SK-N-SH (cell line): ENCODE measurements at regions not wholly inside any gene's neighbourhood (a gene's known extent, or its start where the extent isn't known, plus 50 kb on each side); places are given as distances from the start of the nearest gene placed in this dataset.

ENCODE experiments used
- CTCF ChIA-PET: fragments of 300-600, 350-600 bp; formaldehyde crosslinking; extraction: SDS; loops from one replicate; lab custom pipeline; 2021; lab: Yijun Ruan, JAX
- POLR2A ChIA-PET: fragments of 350-600 bp; sonication (Branson Sonifier 250); formaldehyde crosslinking; extraction: SDS; loops from one replicate; lab custom pipeline; 2020; ENCODE audit warnings: antibody characterized with exemption, inconsistent platforms; lab: Yijun Ruan, JAX
- DNase-seq: peaks from one replicate; pipeline ENCODE4 v3.0.0; 2012
- H2AFZ ChIP-seq: fragments of 200-600 bp; sonication (generic); 2 replicates; pipeline ENCODE4 v1.8.1; 2016; ENCODE audit warnings: antibody characterized with exemption, mild to moderate bottlenecking, low read depth
- H3F3A ChIP-seq: fragments of 200-600 bp; sonication (generic); replicated peaks from 2 replicates; pipeline ENCODE3; 2016; ENCODE audit warnings: antibody characterized with exemption, mild to moderate bottlenecking; ENCODE audit not compliant: insufficient read depth
- H3K27ac ChIP-seq, 2 experiments: fragments of 200-500 bp in 1 of 2; fragments of 200-600 bp in 1 of 2; sonication (Bioruptor generic) in 1 of 2; sonication (generic), shearing (Covaris generic) in 1 of 2; 2 replicates each; pipeline versions ENCODE4 v1.5.1 to v1.6.1; 2014 to 2016; ENCODE audit warnings: low read depth in 2 of 2, inconsistent platforms in 1 of 2, low read length in 1 of 2, mild to moderate bottlenecking in 1 of 2, mixed read lengths in 1 of 2
- H3K27me3 ChIP-seq: fragments of 200-600 bp; sonication (generic), shearing (Covaris generic); 2 replicates; pipeline ENCODE4 v1.6.1; 2016; ENCODE audit warnings: mixed run types; ENCODE audit not compliant: insufficient read depth
- H3K36me3 ChIP-seq, 2 experiments: fragments of 200-500 bp in 1 of 2; fragments of 200-600 bp in 1 of 2; sonication (Bioruptor generic) in 1 of 2; sonication (generic) in 1 of 2; replicated peaks in 1 of 2; 2 replicates each; pipeline versions ENCODE3 to v1.5.1; 2014 to 2016; ENCODE audit warnings: low read length in 1 of 2, mild to moderate bottlenecking in 1 of 2; ENCODE audit not compliant: insufficient read depth in 2 of 2, control insufficient read depth in 1 of 2
- H3K4me1 ChIP-seq, 2 experiments: fragments of 200-500 bp in 1 of 2; fragments of 200-600 bp in 1 of 2; sonication (Bioruptor generic) in 1 of 2; sonication (generic), shearing (Covaris generic) in 1 of 2; 2 replicates each; pipeline versions ENCODE4 v1.5.1 to v1.6.1; 2014 to 2016; ENCODE audit warnings: low read depth in 1 of 2, low read length in 1 of 2, mixed run types in 1 of 2; ENCODE audit not compliant: insufficient read depth in 2 of 2, control insufficient read depth in 1 of 2
- H3K4me2 ChIP-seq: fragments of 200-600 bp; sonication (generic), shearing (Covaris generic); 2 replicates; pipeline ENCODE4 v1.6.1; 2017; ENCODE audit warnings: mixed run types
- H3K4me3 ChIP-seq, 2 experiments: fragments of 200-500 bp in 1 of 2; fragments of 200-600 bp in 1 of 2; sonication (Bioruptor generic) in 1 of 2; sonication (generic), shearing (Covaris generic) in 1 of 2; 2 replicates each; pipeline versions ENCODE4 v1.5.1 to v1.8.1; 2014 to 2016; ENCODE audit warnings: low read depth in 2 of 2, inconsistent platforms in 1 of 2, low read length in 1 of 2, mild to moderate bottlenecking in 1 of 2, mixed read lengths in 1 of 2, moderate library complexity in 1 of 2
- H3K79me2 ChIP-seq: fragments of 200-600 bp; sonication (generic); 2 replicates; pipeline ENCODE4 v1.8.1; 2017; ENCODE audit warnings: mild to moderate bottlenecking; ENCODE audit not compliant: insufficient read depth
- H3K9ac ChIP-seq: fragments of 200-600 bp; sonication (generic); 2 replicates; pipeline ENCODE4 v1.6.1; 2017; ENCODE audit warnings: mixed run types
- H3K9me2 ChIP-seq: fragments of 200-600 bp; sonication (generic); 2 replicates; pipeline ENCODE4 v1.6.1; 2017; ENCODE audit warnings: mixed run types
- H3K9me3 ChIP-seq: fragments of 200-600 bp; sonication (generic); 2 replicates; pipeline ENCODE4 v1.6.1; 2017; ENCODE audit warnings: mixed run types, mild to moderate bottlenecking, moderate library complexity
- H4K20me1 ChIP-seq: fragments of 200-600 bp; sonication (generic); 2 replicates; pipeline ENCODE4 v1.6.1; 2017; ENCODE audit warnings: mild to moderate bottlenecking, mixed run types; ENCODE audit not compliant: insufficient read depth
- CTCF ChIP-seq: fragments of 200-600 bp; sonication (generic); IDR thresholded peaks from 2 replicates; pipeline ENCODE4 v1.6.1; 2017; ENCODE audit warnings: antibody characterized with exemption, mild to moderate bottlenecking, moderate library complexity
- ELF1 ChIP-seq: IDR thresholded peaks from 2 replicates; pipeline ENCODE4 v1.4.0; 2012
- EP300 ChIP-seq, 2 experiments: IDR thresholded peaks; 2 replicates each; pipeline versions ENCODE4 v1.4.0 to v1.6.1; 2012; ENCODE audit warnings: borderline replicate concordance in 1 of 2, low read depth in 1 of 2, low read length in 1 of 2
- FOSL2 ChIP-seq: IDR thresholded peaks from 2 replicates; pipeline ENCODE4 v1.4.0; 2012; ENCODE audit warnings: low read depth, mild to moderate bottlenecking, moderate library complexity, borderline replicate concordance
- FOXJ3 ChIP-seq: sonication (generic); formaldehyde crosslinking; IDR thresholded peaks from 2 replicates; pipeline ENCODE4 v1.5.1; 2020; ENCODE audit warnings: mild to moderate bottlenecking, missing genetic modification reagents
- MXI1 ChIP-seq: IDR thresholded peaks from 2 replicates; pipeline ENCODE4 v1.6.1; 2012; ENCODE audit warnings: mild to moderate bottlenecking, low read depth, low read length, improper control_type of control experiment
- POLR2AphosphoS5 ChIP-seq: IDR thresholded peaks from 2 replicates; pipeline ENCODE4 v1.6.1; 2012; ENCODE audit warnings: low read depth, low read length
- RAD21 ChIP-seq: IDR thresholded peaks from 2 replicates; pipeline ENCODE4 v1.6.1; 2012; ENCODE audit warnings: mild to moderate bottlenecking, low read length
- TAF1 ChIP-seq: IDR thresholded peaks from 2 replicates; pipeline ENCODE4 v1.6.1; 2012; ENCODE audit warnings: low read depth, mild to moderate bottlenecking, low read length, moderate library complexity, borderline replicate concordance
- TCF12 ChIP-seq: IDR thresholded peaks from 2 replicates; pipeline ENCODE4 v1.4.0; 2012
- USF1 ChIP-seq: IDR thresholded peaks from 2 replicates; pipeline ENCODE4 v1.4.0; 2012; ENCODE audit warnings: low read depth, borderline replicate concordance
- YY1 ChIP-seq: IDR thresholded peaks from 2 replicates; pipeline ENCODE4 v1.4.0; 2012; ENCODE audit warnings: low read depth, mild to moderate bottlenecking
- WGBS: methylation state at CpG from one replicate; pipeline ENCODE4 v1.1.6; 2017; ENCODE audit warnings: low lambda C conversion rate; 5-methylcytosine and 5-hydroxymethylcytosine counted together
- TF ChIP-seq, protein P1 (sequence below): IDR thresholded peaks from 2 replicates; pipeline ENCODE4 v1.6.1; 2012; ENCODE audit warnings: mild to moderate bottlenecking, low read depth, low read length, moderate library complexity
- TF ChIP-seq, protein P2 (sequence below): IDR thresholded peaks from 2 replicates; pipeline ENCODE4; 2012

DNA sequence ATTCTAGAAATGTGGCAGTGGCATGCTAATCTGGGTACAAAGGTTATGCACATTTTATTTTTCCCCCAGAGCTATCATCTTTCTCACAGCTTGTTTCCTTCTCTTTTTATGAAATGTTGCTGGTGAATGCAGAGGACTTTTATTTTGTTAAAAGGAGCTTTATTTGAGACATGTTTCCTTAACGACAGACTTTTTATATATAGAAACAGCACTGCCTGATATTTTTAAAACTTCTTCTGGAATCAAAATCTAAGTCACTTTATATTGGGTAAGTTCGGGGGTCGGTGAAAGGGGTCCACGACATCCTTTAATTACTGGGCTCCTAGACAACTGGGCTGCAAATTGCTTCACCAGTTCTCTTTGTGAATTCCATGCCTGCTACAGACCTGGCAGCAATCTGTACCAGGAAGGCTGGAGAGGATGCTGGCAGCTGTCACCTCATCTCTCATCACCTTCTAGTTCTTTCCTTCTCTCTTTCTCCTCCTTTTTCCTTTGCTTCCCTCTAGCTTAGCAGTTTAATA, 464.7 kb downstream of the PDCD6IP start:
- CTCF ChIA-PET: interaction anchor here (0.6 to 4.8 kb wide), 4 partner anchors 9 to 422 kb away, joined by 3 to 43 read pairs (median 4); no protein-coding TSS in a partner anchor
- POLR2A ChIA-PET: no interaction called here
- H3K79me2 ChIP-seq: no peaks in the 10 kb centered on the region
- H3K4me3 ChIP-seq: no peak overlapping the region
- DNase-seq: no peak
- H3K9me3 ChIP-seq: no peaks in the 10 kb centered on the region
- TF ChIP-seq MXI1: no peak
- H3K27me3 ChIP-seq: no peaks in the 10 kb centered on the region
- whole genome bisulfite sequencing: 38% methylated on average over 4 of the region's 4 CpGs
- H2AFZ ChIP-seq: no peak overlapping the region
- no peak overlapping the region for H3K4me2 ChIP-seq
- H3F3A ChIP-seq: no peaks in the 10 kb centered on the region
- H3K27ac ChIP-seq: peak overlapping the region in 1 of 2 experiments; percentile 94; a peak in 2 of 4 replicates
- no peaks in the 10 kb centered on the region for H4K20me1 ChIP-seq
- no peaks in the 10 kb centered on the region for H3K9me2 ChIP-seq
- H3K36me3 ChIP-seq: no peaks in the 10 kb centered on the region
- peaks cover 28 to 34% of the 10 kb centered on the region in 2 experiments; a peak in 3 of 4 replicates for H3K4me1 ChIP-seq
- no peak overlapping the region for H3K9ac ChIP-seq

DNA sequence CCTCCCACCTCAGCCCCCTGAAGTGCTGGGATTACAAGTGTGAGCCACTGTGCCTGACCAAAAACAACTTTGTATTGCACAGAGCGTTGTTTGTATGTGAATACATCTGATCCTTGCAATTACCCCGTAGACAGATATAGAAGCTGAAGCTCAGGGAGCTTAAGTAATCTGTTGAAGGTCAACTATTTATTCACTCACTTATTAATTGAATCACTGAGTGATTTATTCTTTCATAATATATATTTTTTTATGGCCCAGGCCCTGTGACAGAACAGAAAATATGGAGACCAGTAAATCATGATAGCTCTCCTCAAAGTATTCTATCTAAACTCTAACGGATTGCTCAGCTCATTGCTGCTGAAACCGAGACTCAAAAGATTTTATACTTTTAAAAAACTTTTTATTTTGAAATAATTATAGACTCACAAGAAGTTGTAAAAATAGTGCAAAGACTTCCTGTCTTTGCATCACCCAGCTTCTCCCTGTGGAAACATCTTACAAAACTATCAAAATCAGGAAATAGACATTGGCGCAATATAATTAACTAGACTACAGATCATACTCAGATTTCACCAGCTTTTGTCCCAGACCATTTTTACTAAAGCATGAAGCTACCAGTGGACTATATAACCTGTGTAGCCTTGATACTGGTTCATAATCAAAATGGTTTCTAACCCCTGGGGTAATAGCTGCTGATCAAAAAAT, 466.1 kb downstream of the PDCD6IP start:
- Histone ChIP-seq H3K4me3 (no peak overlapping the region), H3K9ac (no peak overlapping the region), H3K27me3 (no peaks in the 10 kb centered on the region), H4K20me1 (no peaks in the 10 kb centered on the region), H3K36me3 (no peaks in the 10 kb centered on the region), H3K4me2 (no peak overlapping the region), H3F3A (no peaks in the 10 kb centered on the region), H3K9me3 (no peaks in the 10 kb centered on the region), H3K27ac (peak overlapping the region in 1 of 2 experiments; percentile 68; a peak in 1 of 4 replicates), H3K9me2 (no peaks in the 10 kb centered on the region), H2AFZ (no peak overlapping the region), H3K79me2 (no peaks in the 10 kb centered on the region), H3K4me1 (peaks cover 25 to 36% of the 10 kb centered on the region in 2 experiments; a peak in 3 of 4 replicates)
- CTCF ChIA-PET: interaction anchor here (0.8 to 2.2 kb wide), 5 partner anchors 16 to 419 kb away, joined by 3 to 5 read pairs (median 3); no protein-coding TSS in a partner anchor
- POLR2A ChIA-PET: no interaction called here
- TF ChIP-seq FOXJ3 (CRISPR knock-in tag) (no peak), CTCF (no peak), ELF1 (no peak), POLR2AphosphoS5 (no peak), TAF1 (no peak), RAD21 (no peak), TCF12 (no peak)
- DNase-seq: no peak
- WGBS: 34% methylated on average over 5 of the region's 5 CpGs

GRCh38 chr3:34267088-34267487, 468.7 kb downstream of the PDCD6IP start:
- Histone ChIP-seq H2AFZ (no peak overlapping the region), H3K4me2 (no peak overlapping the region), H4K20me1 (no peaks in the 10 kb centered on the region), H3K27me3 (no peaks in the 10 kb centered on the region), H3K9ac (no peak overlapping the region), H3K4me3 (no peak overlapping the region), H3K79me2 (no peaks in the 10 kb centered on the region), H3K9me3 (no peaks in the 10 kb centered on the region), H3F3A (no peaks in the 10 kb centered on the region), H3K36me3 (no peaks in the 10 kb centered on the region), H3K9me2 (no peaks in the 10 kb centered on the region), H3K27ac (no peak overlapping the region), H3K4me1 (peaks cover 14 to 18% of the 10 kb centered on the region in 2 experiments; a peak in 3 of 4 replicates)
- POLR2A ChIA-PET: no interaction called here
- DNase-seq: no peak
- CTCF ChIA-PET: no interaction called here
- TF ChIP-seq, protein P1, sequence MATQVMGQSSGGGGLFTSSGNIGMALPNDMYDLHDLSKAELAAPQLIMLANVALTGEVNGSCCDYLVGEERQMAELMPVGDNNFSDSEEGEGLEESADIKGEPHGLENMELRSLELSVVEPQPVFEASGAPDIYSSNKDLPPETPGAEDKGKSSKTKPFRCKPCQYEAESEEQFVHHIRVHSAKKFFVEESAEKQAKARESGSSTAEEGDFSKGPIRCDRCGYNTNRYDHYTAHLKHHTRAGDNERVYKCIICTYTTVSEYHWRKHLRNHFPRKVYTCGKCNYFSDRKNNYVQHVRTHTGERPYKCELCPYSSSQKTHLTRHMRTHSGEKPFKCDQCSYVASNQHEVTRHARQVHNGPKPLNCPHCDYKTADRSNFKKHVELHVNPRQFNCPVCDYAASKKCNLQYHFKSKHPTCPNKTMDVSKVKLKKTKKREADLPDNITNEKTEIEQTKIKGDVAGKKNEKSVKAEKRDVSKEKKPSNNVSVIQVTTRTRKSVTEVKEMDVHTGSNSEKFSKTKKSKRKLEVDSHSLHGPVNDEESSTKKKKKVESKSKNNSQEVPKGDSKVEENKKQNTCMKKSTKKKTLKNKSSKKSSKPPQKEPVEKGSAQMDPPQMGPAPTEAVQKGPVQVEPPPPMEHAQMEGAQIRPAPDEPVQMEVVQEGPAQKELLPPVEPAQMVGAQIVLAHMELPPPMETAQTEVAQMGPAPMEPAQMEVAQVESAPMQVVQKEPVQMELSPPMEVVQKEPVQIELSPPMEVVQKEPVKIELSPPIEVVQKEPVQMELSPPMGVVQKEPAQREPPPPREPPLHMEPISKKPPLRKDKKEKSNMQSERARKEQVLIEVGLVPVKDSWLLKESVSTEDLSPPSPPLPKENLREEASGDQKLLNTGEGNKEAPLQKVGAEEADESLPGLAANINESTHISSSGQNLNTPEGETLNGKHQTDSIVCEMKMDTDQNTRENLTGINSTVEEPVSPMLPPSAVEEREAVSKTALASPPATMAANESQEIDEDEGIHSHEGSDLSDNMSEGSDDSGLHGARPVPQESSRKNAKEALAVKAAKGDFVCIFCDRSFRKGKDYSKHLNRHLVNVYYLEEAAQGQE: no peak
- TF ChIP-seq, protein P2, sequence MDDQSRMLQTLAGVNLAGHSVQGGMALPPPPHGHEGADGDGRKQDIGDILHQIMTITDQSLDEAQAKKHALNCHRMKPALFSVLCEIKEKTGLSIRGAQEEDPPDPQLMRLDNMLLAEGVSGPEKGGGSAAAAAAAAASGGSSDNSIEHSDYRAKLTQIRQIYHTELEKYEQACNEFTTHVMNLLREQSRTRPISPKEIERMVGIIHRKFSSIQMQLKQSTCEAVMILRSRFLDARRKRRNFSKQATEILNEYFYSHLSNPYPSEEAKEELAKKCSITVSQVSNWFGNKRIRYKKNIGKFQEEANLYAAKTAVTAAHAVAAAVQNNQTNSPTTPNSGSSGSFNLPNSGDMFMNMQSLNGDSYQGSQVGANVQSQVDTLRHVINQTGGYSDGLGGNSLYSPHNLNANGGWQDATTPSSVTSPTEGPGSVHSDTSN: no peak
- no peak for TF ChIP-seq USF1
- TF ChIP-seq FOSL2: no peak
- TF ChIP-seq EP300 (IDR thresholded peaks at IDR 0.05; ENCODE audit: borderline replicate concordance in 1 of 2, low read depth in 1 of 2, low read length in 1 of 2): no peak
- no peak for TF ChIP-seq YY1
